IPS-NIHi7 (cell line): ENCODE measurements at regions not wholly inside any gene's neighbourhood (a gene's known extent, or its start where the extent isn't known, plus 50 kb on each side); places are given as distances from the start of the nearest gene placed in this dataset.
"Not testable (repeated sequence)": the region's sequence is repeated elsewhere in the genome, so short reads cannot be mapped to it uniquely, and the experiment has no call there.

Experiments used
- DNase-seq: peaks from one replicate; pipeline ENCODE4 v3.0.0; 2012; ENCODE audit warnings: mixed read lengths; ENCODE audit errors: extremely low spot score

GRCh38 chr6:67879105-67879904 is 755.8 kb upstream of the ADGRB3 start:
- not testable (repeated sequence) for DNase-seq

- DNase-seq, result not testable (repeated sequence)
Measured at GRCh38 chr6:67878216-67878615, 756.9 kb upstream of the ADGRB3 start.

GRCh38 chr6:67877288-67877687 is 757.8 kb upstream of the ADGRB3 start:
- no peak for DNase-seq

GRCh38 chr6:67875877-67876383 is 759.2 kb upstream of the ADGRB3 start:
- no peak for DNase-seq

- DNase-seq, result no peak
Measured at GRCh38 chr6:67870321-67870720, 764.8 kb upstream of the ADGRB3 start.

GRCh38 chr6:67863346-67863745 is 771.7 kb upstream of the ADGRB3 start:
- no peak for DNase-seq

- no peak for DNase-seq
Measured at GRCh38 chr6:67854098-67854497, 781.0 kb upstream of the ADGRB3 start.

GRCh38 chr6:67839818-67840217 is 795.3 kb upstream of the ADGRB3 start:
- DNase-seq, result no peak

- no peak for DNase-seq
Measured at GRCh38 chr6:67825201-67825895, 809.7 kb upstream of the ADGRB3 start.

- no peak for DNase-seq
Measured at GRCh38 chr6:67818322-67818721, 816.8 kb upstream of the ADGRB3 start.

GRCh38 chr6:67815623-67816022 is 819.5 kb upstream of the ADGRB3 start:
- DNase-seq, result no peak

- DNase-seq, result no peak
Measured at GRCh38 chr6:67814262-67814661, 820.8 kb upstream of the ADGRB3 start.

GRCh38 chr6:67812693-67813092 is 822.4 kb upstream of the ADGRB3 start:
- DNase-seq, result no peak

- no peak for DNase-seq
Measured at GRCh38 chr6:67812125-67812524, 823.0 kb upstream of the ADGRB3 start.

GRCh38 chr6:67811239-67812037 is 823.6 kb upstream of the ADGRB3 start:
- no peak for DNase-seq

- DNase-seq, result not testable (repeated sequence)
Measured at GRCh38 chr6:67804808-67805207, 830.3 kb upstream of the ADGRB3 start.

GRCh38 chr6:67802771-67803170 is 832.3 kb upstream of the ADGRB3 start:
- no peak for DNase-seq

GRCh38 chr6:67792996-67793395 is 842.1 kb upstream of the ADGRB3 start:
- no peak for DNase-seq

- no peak for DNase-seq
Measured at GRCh38 chr6:67790569-67790968, 844.5 kb upstream of the ADGRB3 start.

- DNase-seq, result not testable (repeated sequence)
Measured at GRCh38 chr6:67787119-67787518, 848.0 kb upstream of the ADGRB3 start.

- no peak for DNase-seq
Measured at GRCh38 chr6:67779876-67780275, 855.2 kb upstream of the ADGRB3 start.

GRCh38 chr6:67775333-67775732 is 859.7 kb upstream of the ADGRB3 start:
- DNase-seq, result no peak
